Loucy (cell line): ENCODE measurements at regions not wholly inside any gene's neighbourhood (a gene's known extent, or its start where the extent isn't known, plus 50 kb on each side); places are given as distances from the start of the nearest gene placed in this dataset.

Experiments used
- H2AFZ ChIP-seq: fragments of 200-600 bp; sonication (generic); 2 replicates; pipeline ENCODE4 v1.6.0; 2016; ENCODE audit warnings: antibody characterized with exemption, mild to moderate bottlenecking, low read length, moderate library complexity
- H3F3A ChIP-seq: fragments of 200-600 bp; 2 replicates; pipeline ENCODE4 v1.6.0; 2016; ENCODE audit warnings: antibody characterized with exemption, low read depth, mild to moderate bottlenecking
- H3K27me3 ChIP-seq: fragments of 200-600 bp; sonication (generic); 2 replicates; pipeline ENCODE4 v1.6.1; 2014; ENCODE audit warnings: low read length, mild to moderate bottlenecking; ENCODE audit not compliant: insufficient read depth, poor library complexity, severe bottlenecking
- H3K36me3 ChIP-seq: fragments of 200-600 bp; sonication (generic); 2 replicates; pipeline ENCODE4 v1.6.1; 2016; ENCODE audit warnings: low read length; ENCODE audit not compliant: insufficient read depth
- H3K4me1 ChIP-seq: fragments of 200-600 bp; sonication (generic); 2 replicates; pipeline ENCODE4 v1.5.1; 2014; ENCODE audit warnings: low read length, mild to moderate bottlenecking; ENCODE audit not compliant: insufficient read depth, poor library complexity, severe bottlenecking
- H3K4me2 ChIP-seq: fragments of 200-600 bp; sonication (generic); 2 replicates; pipeline ENCODE4 v1.6.0; 2014; ENCODE audit warnings: antibody characterized with exemption, low read length, low read depth, mild to moderate bottlenecking; ENCODE audit not compliant: poor library complexity, severe bottlenecking
- H3K4me3 ChIP-seq: fragments of 200-600 bp; sonication (generic); 2 replicates; pipeline ENCODE4 v1.5.1; 2014; ENCODE audit warnings: low read length, mild to moderate bottlenecking, mixed read lengths; ENCODE audit not compliant: poor library complexity, severe bottlenecking
- H3K79me2 ChIP-seq: fragments of 200-600 bp; sonication (generic); 2 replicates; pipeline ENCODE4 v1.6.1; 2014; ENCODE audit warnings: low read length; ENCODE audit not compliant: insufficient read depth
- H3K9ac ChIP-seq: fragments of 200-600 bp; sonication (generic); 2 replicates; pipeline ENCODE4 v1.6.0; 2014; ENCODE audit warnings: mild to moderate bottlenecking, low read depth, low read length, moderate library complexity; ENCODE audit not compliant: poor library complexity, severe bottlenecking
- H3K9me2 ChIP-seq: fragments of 200-600 bp; sonication (generic); replicated peaks from 2 replicates; pipeline ENCODE4 v1.6.1; 2016; ENCODE audit warnings: low read depth, low read length, mixed read lengths
- H3K9me3 ChIP-seq: fragments of 200-600 bp; sonication (generic); 2 replicates; pipeline ENCODE4 v1.6.1; 2014; ENCODE audit warnings: mild to moderate bottlenecking, antibody characterized with exemption, low read length, low read depth; ENCODE audit not compliant: insufficient read depth
- H4K20me1 ChIP-seq: fragments of 200-600 bp; sonication (generic); 2 replicates; pipeline ENCODE4 v1.6.0; 2014; ENCODE audit warnings: antibody characterized with exemption, low read length, mild to moderate bottlenecking; ENCODE audit not compliant: insufficient read depth, poor library complexity, severe bottlenecking
- EZH2phosphoT487 ChIP-seq: fragments of 200-600 bp; IDR thresholded peaks from 2 replicates; pipeline ENCODE4 v1.6.1; 2018; ENCODE audit warnings: antibody characterized with exemption, mild to moderate bottlenecking, moderate library complexity, borderline replicate concordance
- TF ChIP-seq, protein P1 (sequence below): fragments of 200-600 bp; sonication (generic); conservative IDR thresholded peaks from 2 replicates; pipeline ENCODE4 v1.5.1; 2014; ENCODE audit warnings: mild to moderate bottlenecking, antibody characterized with exemption, low read length

DNA sequence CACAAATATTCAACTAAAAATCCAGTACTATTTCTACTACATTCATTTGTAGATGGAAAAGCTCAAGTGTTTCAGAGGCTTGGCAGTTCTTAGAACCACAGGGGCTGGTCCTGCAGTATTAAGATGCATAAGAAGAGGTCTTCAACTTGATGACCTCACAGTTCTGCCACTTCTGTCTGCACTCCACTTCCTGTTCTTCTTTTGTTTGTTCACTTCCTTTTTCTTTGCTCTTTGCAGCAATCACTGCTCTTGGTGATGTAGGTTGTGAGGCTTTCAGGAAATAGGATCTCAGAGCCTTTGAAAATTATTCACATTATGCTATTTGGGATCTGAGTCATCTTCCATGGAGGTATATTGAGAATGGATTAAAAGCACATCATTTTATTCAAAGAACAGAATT lies 602.0 kb upstream of the CPEB2 start:
- Histone ChIP-seq H3F3A (no peaks in the 10 kb centered on the region), H3K79me2 (no peaks in the 10 kb centered on the region), H4K20me1 (no peaks in the 10 kb centered on the region), H3K27me3 (no peaks in the 10 kb centered on the region), H3K4me2 (no peak overlapping the region), H3K9me2 (no peaks in the 10 kb centered on the region), H3K9me3 (peaks cover 12% of the 10 kb centered on the region), H2AFZ (no peak overlapping the region), H3K9ac (no peak overlapping the region), H3K36me3 (no peaks in the 10 kb centered on the region), H3K4me1 (no peaks in the 10 kb centered on the region), H3K4me3 (no peak overlapping the region)
- TF ChIP-seq EZH2phosphoT487: no peak
- TF ChIP-seq, protein P1, sequence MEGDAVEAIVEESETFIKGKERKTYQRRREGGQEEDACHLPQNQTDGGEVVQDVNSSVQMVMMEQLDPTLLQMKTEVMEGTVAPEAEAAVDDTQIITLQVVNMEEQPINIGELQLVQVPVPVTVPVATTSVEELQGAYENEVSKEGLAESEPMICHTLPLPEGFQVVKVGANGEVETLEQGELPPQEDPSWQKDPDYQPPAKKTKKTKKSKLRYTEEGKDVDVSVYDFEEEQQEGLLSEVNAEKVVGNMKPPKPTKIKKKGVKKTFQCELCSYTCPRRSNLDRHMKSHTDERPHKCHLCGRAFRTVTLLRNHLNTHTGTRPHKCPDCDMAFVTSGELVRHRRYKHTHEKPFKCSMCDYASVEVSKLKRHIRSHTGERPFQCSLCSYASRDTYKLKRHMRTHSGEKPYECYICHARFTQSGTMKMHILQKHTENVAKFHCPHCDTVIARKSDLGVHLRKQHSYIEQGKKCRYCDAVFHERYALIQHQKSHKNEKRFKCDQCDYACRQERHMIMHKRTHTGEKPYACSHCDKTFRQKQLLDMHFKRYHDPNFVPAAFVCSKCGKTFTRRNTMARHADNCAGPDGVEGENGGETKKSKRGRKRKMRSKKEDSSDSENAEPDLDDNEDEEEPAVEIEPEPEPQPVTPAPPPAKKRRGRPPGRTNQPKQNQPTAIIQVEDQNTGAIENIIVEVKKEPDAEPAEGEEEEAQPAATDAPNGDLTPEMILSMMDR: no peak

DNA sequence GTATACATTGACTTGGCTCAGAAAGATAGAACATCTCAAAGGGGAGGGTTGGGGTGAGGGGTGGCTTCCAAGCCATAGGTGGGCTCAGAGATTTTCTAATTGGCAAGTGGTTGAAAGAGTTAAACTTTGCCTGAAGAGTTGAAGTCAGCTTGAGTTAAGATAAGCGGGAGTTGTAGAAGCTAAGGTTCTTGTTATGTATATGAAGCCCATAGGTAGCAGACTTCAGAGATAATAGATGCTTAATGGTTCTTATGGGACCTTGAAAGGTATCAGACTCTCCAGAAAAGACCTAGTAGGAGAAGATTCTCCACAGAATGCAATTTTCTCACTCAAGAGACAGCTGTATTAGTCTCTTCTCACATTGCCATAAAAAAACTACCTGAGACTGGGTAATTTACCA lies 599.1 kb upstream of the CPEB2 start:
- Histone ChIP-seq H3K36me3 (no peaks in the 10 kb centered on the region), H2AFZ (no peak overlapping the region), H3K9me2 (no peaks in the 10 kb centered on the region), H3K4me3 (no peak overlapping the region), H3K9ac (no peak overlapping the region), H3K9me3 (peaks cover 12% of the 10 kb centered on the region), H4K20me1 (no peaks in the 10 kb centered on the region), H3K27me3 (no peaks in the 10 kb centered on the region), H3K79me2 (no peaks in the 10 kb centered on the region), H3K4me2 (no peak overlapping the region), H3F3A (no peaks in the 10 kb centered on the region), H3K4me1 (peaks cover 3% of the 10 kb centered on the region)
- TF ChIP-seq EZH2phosphoT487: no peak
- TF ChIP-seq, protein P1: no peak

DNA sequence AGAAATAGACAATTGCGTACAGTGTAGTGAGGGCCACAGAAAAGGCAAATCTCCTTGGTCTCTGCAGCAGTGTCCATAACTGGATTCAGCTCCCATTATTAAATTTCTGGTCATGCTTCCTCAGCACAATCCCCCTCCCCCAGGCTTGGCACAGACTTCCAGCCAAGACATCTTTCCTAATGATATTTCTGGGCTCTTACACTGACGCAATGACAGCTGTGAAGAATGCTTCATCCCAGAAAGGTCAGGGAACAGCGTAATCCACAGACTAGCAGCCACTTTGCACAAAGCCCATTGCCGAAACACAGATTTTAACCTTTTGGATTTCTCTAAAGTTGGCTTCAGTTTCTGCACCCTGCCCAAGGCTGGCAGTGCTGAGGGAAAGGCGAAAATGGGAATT lies 597.6 kb upstream of the CPEB2 start:
- H3K4me3 ChIP-seq: no peak overlapping the region
- H3K4me1 ChIP-seq: peaks cover 3% of the 10 kb centered on the region
- no peaks in the 10 kb centered on the region for H3K27me3 ChIP-seq
- peaks cover 4% of the 10 kb centered on the region; the same call in 1 of the 2 replicates for H3K9me3 ChIP-seq
- no peak overlapping the region for H3K9ac ChIP-seq
- H3K79me2 ChIP-seq: no peaks in the 10 kb centered on the region
- TF ChIP-seq EZH2phosphoT487: no peak
- TF ChIP-seq, protein P1: no peak
- no peaks in the 10 kb centered on the region for H3F3A ChIP-seq
- no peaks in the 10 kb centered on the region for H4K20me1 ChIP-seq
- no peaks in the 10 kb centered on the region for H3K9me2 ChIP-seq
- no peak overlapping the region for H2AFZ ChIP-seq
- H3K4me2 ChIP-seq: no peak overlapping the region
- H3K36me3 ChIP-seq: no peaks in the 10 kb centered on the region
